ENCODE measurements at regions not wholly inside any gene's neighbourhood (a gene's known extent, or its start where the extent isn't known, plus 50 kb on each side); places are given as distances from the start of the nearest gene placed in this dataset.

- Histone ChIP-seq H3K4me3 (no peak overlapping the region), H3K36me3 (replicated peaks; ENCODE audit: insufficient read depth, low read depth) (no peaks in the 10 kb centered on the region), H3K4me2 (no peak overlapping the region), H3K4me1 (ENCODE audit: insufficient read depth) (no peaks in the 10 kb centered on the region), H3K9me2 (replicated peaks; ENCODE audit: insufficient read depth) (no peaks in the 10 kb centered on the region), H2AFZ (no peak overlapping the region), H4K20me1 (ENCODE audit: insufficient read depth, poor library complexity, severe bottlenecking) (no peaks in the 10 kb centered on the region), H3K79me2 (no peaks in the 10 kb centered on the region), H3K27me3 (no peaks in the 10 kb centered on the region), H3K9me3 (ENCODE audit: low read depth) (no peaks in the 10 kb centered on the region), H3K27ac (no peak overlapping the region)
- no peak for DNase-seq (ENCODE audit: low spot score)
- WGBS (ENCODE audit: low lambda C conversion rate, missing lambda C conversion rate): 94% methylated on average over 1 of the region's 1 CpG
- TF ChIP-seq EZH2phosphoT487 (IDR thresholded peaks at IDR 0.05; ENCODE audit: low read depth, severe bottlenecking, unreplicated experiment): no peak
- TF ChIP-seq CTCF (IDR thresholded peaks at IDR 0.05; ENCODE audit: poor library complexity): no peak
- TF ChIP-seq EZH2 (IDR thresholded peaks at IDR 0.05; ENCODE audit: borderline replicate concordance): no peak
Measured at GRCh38 chr7:125530553-125530952, 600.9 kb upstream of the POT1 start.

GRCh38 chr7:125529249-125529648, 599.6 kb upstream of the POT1 start:
- no peak for DNase-seq (ENCODE audit: low spot score)
- Histone ChIP-seq H4K20me1 (ENCODE audit: insufficient read depth, poor library complexity, severe bottlenecking) (no peaks in the 10 kb centered on the region), H3K27me3 (no peaks in the 10 kb centered on the region), H3K79me2 (no peaks in the 10 kb centered on the region), H2AFZ (no peak overlapping the region), H3K36me3 (replicated peaks; ENCODE audit: insufficient read depth, low read depth) (no peaks in the 10 kb centered on the region), H3K9me2 (replicated peaks; ENCODE audit: insufficient read depth) (no peaks in the 10 kb centered on the region), H3K9me3 (ENCODE audit: low read depth) (no peaks in the 10 kb centered on the region), H3K4me2 (no peak overlapping the region), H3K27ac (no peak overlapping the region), H3K4me1 (ENCODE audit: insufficient read depth) (no peaks in the 10 kb centered on the region), H3K4me3 (no peak overlapping the region)
- WGBS (ENCODE audit: low lambda C conversion rate, missing lambda C conversion rate): 81% methylated on average over 1 of the region's 1 CpG
- TF ChIP-seq EZH2 (IDR thresholded peaks at IDR 0.05; ENCODE audit: borderline replicate concordance) (no peak), CTCF (IDR thresholded peaks at IDR 0.05; ENCODE audit: poor library complexity) (no peak), EZH2phosphoT487 (IDR thresholded peaks at IDR 0.05; ENCODE audit: low read depth, severe bottlenecking, unreplicated experiment) (no peak)

GRCh38 chr7:125526958-125527357, 597.3 kb upstream of the POT1 start:
- Histone ChIP-seq H3K27ac (no peak overlapping the region), H4K20me1 (ENCODE audit: insufficient read depth, poor library complexity, severe bottlenecking) (no peaks in the 10 kb centered on the region), H3K4me1 (ENCODE audit: insufficient read depth) (no peaks in the 10 kb centered on the region), H3K27me3 (no peaks in the 10 kb centered on the region), H3K36me3 (replicated peaks; ENCODE audit: insufficient read depth, low read depth) (no peaks in the 10 kb centered on the region), H3K9me3 (ENCODE audit: low read depth) (no peaks in the 10 kb centered on the region), H3K79me2 (no peaks in the 10 kb centered on the region), H3K4me3 (no peak overlapping the region), H3K4me2 (no peak overlapping the region), H3K9me2 (replicated peaks; ENCODE audit: insufficient read depth) (no peaks in the 10 kb centered on the region), H2AFZ (no peak overlapping the region)
- DNase-seq (ENCODE audit: low spot score): no peak
- 90% methylated on average over 5 of the region's 5 CpGs for WGBS (ENCODE audit: low lambda C conversion rate, missing lambda C conversion rate)
- no peak for TF ChIP-seq CTCF (IDR thresholded peaks at IDR 0.05; ENCODE audit: poor library complexity)
- no peak for TF ChIP-seq EZH2phosphoT487 (IDR thresholded peaks at IDR 0.05; ENCODE audit: low read depth, severe bottlenecking, unreplicated experiment)
- TF ChIP-seq EZH2 (IDR thresholded peaks at IDR 0.05; ENCODE audit: borderline replicate concordance): no peak

- no peaks in the 10 kb centered on the region for H3K4me1 ChIP-seq (ENCODE audit: insufficient read depth)
- no peaks in the 10 kb centered on the region for H3K9me3 ChIP-seq (ENCODE audit: low read depth)
- H3K27me3 ChIP-seq: no peaks in the 10 kb centered on the region
- no peak overlapping the region for H3K4me2 ChIP-seq
- DNase-seq (ENCODE audit: low spot score): no peak
- no peaks in the 10 kb centered on the region for H4K20me1 ChIP-seq (ENCODE audit: insufficient read depth, poor library complexity, severe bottlenecking)
- H3K79me2 ChIP-seq: no peaks in the 10 kb centered on the region
- H3K9me2 ChIP-seq (replicated peaks; ENCODE audit: insufficient read depth): no peaks in the 10 kb centered on the region
- no peak overlapping the region for H3K4me3 ChIP-seq
- H3K27ac ChIP-seq: no peak overlapping the region
- H3K36me3 ChIP-seq (replicated peaks; ENCODE audit: insufficient read depth, low read depth): no peaks in the 10 kb centered on the region
- no peak overlapping the region for H2AFZ ChIP-seq
- 100% methylated on average over 1 of the region's 1 CpG for WGBS (ENCODE audit: low lambda C conversion rate, missing lambda C conversion rate)
- TF ChIP-seq EZH2 (IDR thresholded peaks at IDR 0.05; ENCODE audit: borderline replicate concordance) (no peak), EZH2phosphoT487 (IDR thresholded peaks at IDR 0.05; ENCODE audit: low read depth, severe bottlenecking, unreplicated experiment) (no peak), CTCF (IDR thresholded peaks at IDR 0.05; ENCODE audit: poor library complexity) (no peak)
Measured at GRCh38 chr7:125526092-125526491, 596.5 kb upstream of the POT1 start.

Data from hepatocyte (in vitro differentiated cells).